ENCODE measurements at regions not wholly inside any gene's neighbourhood (a gene's known extent, or its start where the extent isn't known, plus 50 kb on each side); places are given as distances from the start of the nearest gene placed in this dataset.

- no peak for TF ChIP-seq GABPA (IDR thresholded peaks at IDR 0.05; ENCODE audit: low read depth)
- TF ChIP-seq FOXM1 (IDR thresholded peaks at IDR 0.05; ENCODE audit: low read depth) = no peak
- no peak for TF ChIP-seq RXRA (IDR thresholded peaks at IDR 0.05; ENCODE audit: borderline replicate concordance, low read depth)
- no peak for TF ChIP-seq GATA2 (CRISPR knock-in tag; IDR thresholded peaks at IDR 0.05)
- no peak for DNase-seq
- Histone ChIP-seq H3K36me3 (replicated peaks in 1 of 2; ENCODE audit: control insufficient read depth in 1 of 2, insufficient read depth in 2 of 2, low read length in 1 of 2) (no peaks in the 10 kb centered on the region), H3F3A (replicated peaks; ENCODE audit: insufficient read depth) (no peaks in the 10 kb centered on the region), H3K9me3 (no peaks in the 10 kb centered on the region), H3K4me2 (no peak overlapping the region), H4K20me1 (ENCODE audit: insufficient read depth) (no peaks in the 10 kb centered on the region), H3K9ac (no peak overlapping the region), H3K79me2 (ENCODE audit: insufficient read depth) (no peaks in the 10 kb centered on the region), H3K9me2 (no peaks in the 10 kb centered on the region), H3K4me3 (ENCODE audit: low read depth in 2 of 2, low read length in 1 of 2) (no peak overlapping the region), H3K4me1 (ENCODE audit: control insufficient read depth in 1 of 2, insufficient read depth in 2 of 2, low read depth in 1 of 2, low read length in 1 of 2) (no peaks in the 10 kb centered on the region; a peak in 1 of 4 replicates), H3K27me3 (ENCODE audit: insufficient read depth) (peaks cover 25% of the 10 kb centered on the region; the same call in 1 of the 2 replicates), H3K27ac (ENCODE audit: low read depth in 2 of 2, low read length in 1 of 2) (no peak overlapping the region), H2AFZ (ENCODE audit: low read depth) (no peak overlapping the region)
- ChIA-PET POLR2A (no interaction called here), CTCF (no interaction called here)
- 0% methylated on average over 1 of the region's 1 CpG for WGBS (ENCODE audit: low lambda C conversion rate)
Observed at GRCh38 chr7:19375976-19376375, 230.8 kb upstream of the FERD3L start.

GRCh38 chr7:19373334-19373733 lies 228.1 kb upstream of the FERD3L start:
- H3K27me3 ChIP-seq (ENCODE audit: insufficient read depth) = peaks cover 22% of the 10 kb centered on the region; the same call in 1 of the 2 replicates
- no peaks in the 10 kb centered on the region for H3F3A ChIP-seq (replicated peaks; ENCODE audit: insufficient read depth)
- H3K4me3 ChIP-seq (ENCODE audit: low read depth in 2 of 2, low read length in 1 of 2) = no peak overlapping the region
- H4K20me1 ChIP-seq (ENCODE audit: insufficient read depth) = no peaks in the 10 kb centered on the region
- H3K4me1 ChIP-seq (ENCODE audit: control insufficient read depth in 1 of 2, insufficient read depth in 2 of 2, low read depth in 1 of 2, low read length in 1 of 2) = no peaks in the 10 kb centered on the region; a peak in 1 of 4 replicates
- H3K9ac ChIP-seq = no peak overlapping the region
- no peak overlapping the region for H2AFZ ChIP-seq (ENCODE audit: low read depth)
- no peak for DNase-seq
- no peaks in the 10 kb centered on the region for H3K9me2 ChIP-seq
- H3K79me2 ChIP-seq (ENCODE audit: insufficient read depth) = no peaks in the 10 kb centered on the region
- no peaks in the 10 kb centered on the region for H3K9me3 ChIP-seq
- TF ChIP-seq CHD2 (IDR thresholded peaks at IDR 0.05; ENCODE audit: low read length, partially characterized antibody) (no peak), EP300 (IDR thresholded peaks at IDR 0.05; ENCODE audit: borderline replicate concordance in 1 of 2, low read depth in 1 of 2, low read length in 1 of 2) (no peak), TCF12 (IDR thresholded peaks at IDR 0.05) (no peak), ZBTB33 (IDR thresholded peaks at IDR 0.05; ENCODE audit: borderline replicate concordance, low read depth) (no peak), GABPA (IDR thresholded peaks at IDR 0.05; ENCODE audit: low read depth) (no peak), SIN3A (IDR thresholded peaks at IDR 0.05; ENCODE audit: borderline replicate concordance, low read depth, low read length) (no peak), NFIC (IDR thresholded peaks at IDR 0.05; ENCODE audit: borderline replicate concordance) (no peak), TAF1 (IDR thresholded peaks at IDR 0.05; ENCODE audit: borderline replicate concordance, low read depth, low read length) (no peak), FOXJ3 (CRISPR knock-in tag; IDR thresholded peaks at IDR 0.05) (no peak), FOSL2 (IDR thresholded peaks at IDR 0.05; ENCODE audit: borderline replicate concordance, low read depth) (no peak), RXRA (IDR thresholded peaks at IDR 0.05; ENCODE audit: borderline replicate concordance, low read depth) (no peak), RFX5 (IDR thresholded peaks at IDR 0.05; ENCODE audit: low read length) (no peak), USF1 (IDR thresholded peaks at IDR 0.05; ENCODE audit: borderline replicate concordance, low read depth) (no peak), RAD21 (IDR thresholded peaks at IDR 0.05; ENCODE audit: low read length) (no peak)
- no peak overlapping the region for H3K27ac ChIP-seq (ENCODE audit: low read depth in 2 of 2, low read length in 1 of 2)
- ChIA-PET CTCF (no interaction called here), POLR2A (no interaction called here)
- 5% methylated on average over 2 of the region's 2 CpGs for WGBS (ENCODE audit: low lambda C conversion rate)
- no peaks in the 10 kb centered on the region for H3K36me3 ChIP-seq (replicated peaks in 1 of 2; ENCODE audit: control insufficient read depth in 1 of 2, insufficient read depth in 2 of 2, low read length in 1 of 2)
- no peak overlapping the region for H3K4me2 ChIP-seq
